H9 (cell line): ENCODE measurements at regions not wholly inside any gene's neighbourhood (a gene's known extent, or its start where the extent isn't known, plus 50 kb on each side); places are given as distances from the start of the nearest gene placed in this dataset.

Experiments
- DNase-seq: peaks from one replicate; pipeline ENCODE4 v3.0.0-alpha.2; 2017
- H2AFZ ChIP-seq: one replicate; pipeline ENCODE4 v1.6.1; 2013; ENCODE audit warnings: mild to moderate bottlenecking, low read length, control low read depth, moderate library complexity
- H2AK5ac ChIP-seq: 2 replicates; pipeline ENCODE4 v1.6.1; 2013; ENCODE audit warnings: low read length, control low read depth, mixed read lengths; ENCODE audit not compliant: insufficient read length
- H2BK120ac ChIP-seq: one replicate; pipeline ENCODE4 v1.6.1; 2013; ENCODE audit warnings: low read depth, mild to moderate bottlenecking, low read length, control low read depth, inconsistent platforms; ENCODE audit not compliant: poor library complexity, severe bottlenecking
- H2BK12ac ChIP-seq: 2 replicates; pipeline ENCODE4 v1.6.1; 2013; ENCODE audit warnings: low read length, control low read depth, mixed read lengths, low read depth; ENCODE audit not compliant: insufficient read length
- H2BK15ac ChIP-seq: 2 replicates; pipeline ENCODE4 v1.6.1; 2013; ENCODE audit warnings: low read depth, low read length, control low read depth
- H2BK20ac ChIP-seq: one replicate; pipeline ENCODE4 v1.6.1; 2013; ENCODE audit warnings: low read depth, mild to moderate bottlenecking, low read length, control low read depth, inconsistent platforms; ENCODE audit not compliant: poor library complexity, severe bottlenecking
- H2BK5ac ChIP-seq: 2 replicates; pipeline ENCODE4 v1.6.1; 2013; ENCODE audit warnings: low read length, control low read depth, mixed read lengths; ENCODE audit not compliant: insufficient read length
- H3K14ac ChIP-seq: 2 replicates; pipeline ENCODE4 v1.6.1; 2013; ENCODE audit warnings: low read length, control low read depth; ENCODE audit not compliant: insufficient read depth
- H3K18ac ChIP-seq: 2 replicates; pipeline ENCODE4 v1.6.1; 2013; ENCODE audit warnings: low read depth, mild to moderate bottlenecking, mixed read lengths, low read length, control low read depth; ENCODE audit not compliant: insufficient read length
- H3K23ac ChIP-seq: 2 replicates; pipeline ENCODE4 v1.6.1; 2013; ENCODE audit warnings: low read length, control low read depth, mixed read lengths, low read depth; ENCODE audit not compliant: insufficient read length
- H3K23me2 ChIP-seq: 2 replicates; pipeline ENCODE4 v1.6.1; 2013; ENCODE audit warnings: low read depth, mild to moderate bottlenecking, mixed read lengths, low read length, control low read depth; ENCODE audit not compliant: insufficient read length, poor library complexity, severe bottlenecking
- H3K27ac ChIP-seq: 2 replicates; pipeline ENCODE4 v1.5.1; 2013; ENCODE audit warnings: low read length, control low read depth, mixed read lengths, low read depth; ENCODE audit not compliant: insufficient read length
- H3K27me3 ChIP-seq: 2 replicates; pipeline ENCODE4 v1.6.1; 2013; ENCODE audit warnings: low read length, control low read depth, inconsistent platforms; ENCODE audit not compliant: insufficient read depth
- H3K4ac ChIP-seq: 2 replicates; pipeline ENCODE4 v1.6.1; 2013; ENCODE audit warnings: low read depth, mild to moderate bottlenecking, control low read depth, inconsistent platforms, low read length, moderate library complexity
- H3K4me1 ChIP-seq: 2 replicates; pipeline ENCODE4 v1.6.1; 2013; ENCODE audit warnings: low read length, control low read depth, inconsistent platforms; ENCODE audit not compliant: insufficient read depth
- H3K4me2 ChIP-seq: 2 replicates; pipeline ENCODE4 v1.6.1; 2013; ENCODE audit warnings: low read length, control low read depth, mixed read lengths; ENCODE audit not compliant: insufficient read length, insufficient read depth
- H3K56ac ChIP-seq: 2 replicates; pipeline ENCODE4 v1.6.1; 2013; ENCODE audit warnings: low read depth, mild to moderate bottlenecking, mixed read lengths, low read length, control low read depth; ENCODE audit not compliant: insufficient read length
- H3K79me1 ChIP-seq: 2 replicates; pipeline ENCODE4 v1.6.1; 2013; ENCODE audit warnings: low read depth, mild to moderate bottlenecking, moderate library complexity, low read length, control low read depth, inconsistent platforms; ENCODE audit not compliant: insufficient read depth, poor library complexity, severe bottlenecking
- H3K79me2 ChIP-seq: 2 replicates; pipeline ENCODE4 v1.6.1; 2013; ENCODE audit warnings: low read length, control low read depth, inconsistent platforms; ENCODE audit not compliant: insufficient read depth
- H3K9ac ChIP-seq: 2 replicates; pipeline ENCODE4 v1.6.1; 2013; ENCODE audit warnings: low read length, control low read depth, mixed read lengths; ENCODE audit not compliant: insufficient read length; ENCODE audit errors: extremely low read depth
- H3K9me3 ChIP-seq: one replicate; pipeline ENCODE4 v1.6.1; 2013; ENCODE audit warnings: low read depth, low read length, inconsistent platforms; ENCODE audit not compliant: control insufficient read depth
- H3T11ph ChIP-seq: one replicate; pipeline ENCODE4 v1.6.1; 2013; ENCODE audit warnings: mild to moderate bottlenecking, low read length, control low read depth, inconsistent platforms
- H4K20me1 ChIP-seq: one replicate; pipeline ENCODE4 v1.6.1; 2013; ENCODE audit not compliant: control insufficient read depth, insufficient read length, insufficient read depth
- H4K5ac ChIP-seq: 2 replicates; pipeline ENCODE4 v1.6.1; 2013; ENCODE audit warnings: low read depth, mild to moderate bottlenecking, mixed read lengths, low read length, control low read depth; ENCODE audit not compliant: insufficient read length
- H4K8ac ChIP-seq: replicated peaks from 2 replicates; pipeline ENCODE4 v1.6.1; 2013; ENCODE audit warnings: low read length, control low read depth, mixed read lengths, low read depth; ENCODE audit not compliant: insufficient read length
- H4K91ac ChIP-seq: 2 replicates; pipeline ENCODE4 v1.6.1; 2013; ENCODE audit warnings: low read depth, mild to moderate bottlenecking, moderate library complexity, mixed read lengths, low read length, control low read depth; ENCODE audit not compliant: insufficient read length
- H3K27ac Mint-ChIP-seq, 3 experiments: 2 replicates in 2 of 3; 3 replicates in 1 of 3; pipeline ENCODE4 v1.8.0; 2020 to 2021; ENCODE audit warnings: mixed read lengths in 3 of 3, mild to moderate bottlenecking in 1 of 3, moderate library complexity in 1 of 3
- H3K27me3 Mint-ChIP-seq: 2 replicates; pipeline ENCODE4 v1.8.0; 2021; ENCODE audit warnings: low read depth, mild to moderate bottlenecking, moderate library complexity, mixed read lengths
- H3K36me3 Mint-ChIP-seq, 3 experiments: 2 replicates in 2 of 3; 3 replicates in 1 of 3; pipeline ENCODE4 v1.8.0; 2020 to 2021; ENCODE audit warnings: low read depth in 3 of 3, mixed read lengths in 3 of 3; ENCODE audit not compliant: insufficient read depth in 1 of 3
- H3K4me1 Mint-ChIP-seq, 2 experiments: 2 replicates each; pipeline ENCODE4 v1.8.0; 2020; ENCODE audit warnings: mixed read lengths in 2 of 2
- H3K4me3 Mint-ChIP-seq, 2 experiments: 2 replicates in 1 of 2; 3 replicates in 1 of 2; pipeline ENCODE4 v1.8.0; 2020 to 2021; ENCODE audit warnings: mild to moderate bottlenecking in 2 of 2, mixed read lengths in 2 of 2, moderate library complexity in 1 of 2
- H3K9me3 Mint-ChIP-seq, 2 experiments: 2 replicates in 1 of 2; 3 replicates in 1 of 2; pipeline ENCODE4 v1.8.0; 2020; ENCODE audit warnings: mild to moderate bottlenecking in 2 of 2, mixed read lengths in 2 of 2, moderate library complexity in 1 of 2
- TF ChIP-seq, protein P1 (sequence below): fragments of 200-600 bp; sonication (generic); conservative IDR thresholded peaks from 3 replicates; pipeline ENCODE4 v1.8.0; 2021; ENCODE audit warnings: antibody characterized with exemption, mild to moderate bottlenecking

DNA sequence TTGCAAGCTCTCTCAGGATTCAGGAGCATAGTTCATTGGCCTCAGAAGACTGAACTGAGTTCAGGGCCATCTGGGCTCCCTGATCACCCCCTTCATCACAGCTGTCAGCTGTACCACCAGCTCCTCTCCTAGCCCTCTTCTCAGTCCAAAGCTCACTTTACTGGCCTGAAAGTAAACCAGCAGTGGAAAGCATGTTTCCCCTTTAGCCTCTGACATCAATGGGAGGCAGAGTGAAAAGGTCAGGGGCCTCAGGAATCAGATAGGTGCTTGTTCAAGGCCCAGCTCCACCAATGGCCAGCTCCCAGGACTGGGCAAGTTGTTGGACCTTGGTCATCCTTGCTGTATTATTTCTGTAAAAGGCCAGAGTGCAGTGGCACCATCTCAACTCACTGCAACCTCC lies 223.4 kb downstream of the TLE3 start:
- H3K9me3 ChIP-seq: no peaks in the 10 kb centered on the region
- no peaks in the 10 kb centered on the region for H4K20me1 ChIP-seq
- no peak overlapping the region for H2BK15ac ChIP-seq
- DNase-seq: no peak
- Mint-ChIP-seq H3K27me3 (no peaks in the 10 kb centered on the region; the same call in none of the 2 replicates), H3K4me3 (no peak overlapping the region), H3K27ac (no peak overlapping the region), H3K4me1 (peaks cover 4 to 7% of the 10 kb centered on the region in 2 experiments), H3K9me3 (peaks cover 9 to 16% of the 10 kb centered on the region in 2 experiments; a peak in 4 of 5 replicates), H3K36me3 (peaks cover 0 to 5% (median 2%) of the 10 kb centered on the region in 3 experiments; a peak in 2 of 7 replicates)
- H4K8ac ChIP-seq: no peak overlapping the region
- H3T11ph ChIP-seq: no peak overlapping the region
- no peak overlapping the region for H3K4me2 ChIP-seq
- no peaks in the 10 kb centered on the region for H3K4me1 ChIP-seq
- no peaks in the 10 kb centered on the region; the same call in 1 of the 2 replicates for H3K27me3 ChIP-seq
- no peak overlapping the region for H2BK20ac ChIP-seq
- no peak overlapping the region for H2AFZ ChIP-seq
- H2BK12ac ChIP-seq: no peak overlapping the region
- H3K79me2 ChIP-seq: no peaks in the 10 kb centered on the region
- no peak overlapping the region for H3K18ac ChIP-seq
- no peaks in the 10 kb centered on the region for H3K23me2 ChIP-seq
- H2BK5ac ChIP-seq: no peak overlapping the region
- H3K14ac ChIP-seq: no peak overlapping the region
- H3K56ac ChIP-seq: no peak overlapping the region
- H3K79me1 ChIP-seq: no peaks in the 10 kb centered on the region
- H3K9ac ChIP-seq: no peak overlapping the region
- no peak overlapping the region for H2AK5ac ChIP-seq
- TF ChIP-seq, protein P1, sequence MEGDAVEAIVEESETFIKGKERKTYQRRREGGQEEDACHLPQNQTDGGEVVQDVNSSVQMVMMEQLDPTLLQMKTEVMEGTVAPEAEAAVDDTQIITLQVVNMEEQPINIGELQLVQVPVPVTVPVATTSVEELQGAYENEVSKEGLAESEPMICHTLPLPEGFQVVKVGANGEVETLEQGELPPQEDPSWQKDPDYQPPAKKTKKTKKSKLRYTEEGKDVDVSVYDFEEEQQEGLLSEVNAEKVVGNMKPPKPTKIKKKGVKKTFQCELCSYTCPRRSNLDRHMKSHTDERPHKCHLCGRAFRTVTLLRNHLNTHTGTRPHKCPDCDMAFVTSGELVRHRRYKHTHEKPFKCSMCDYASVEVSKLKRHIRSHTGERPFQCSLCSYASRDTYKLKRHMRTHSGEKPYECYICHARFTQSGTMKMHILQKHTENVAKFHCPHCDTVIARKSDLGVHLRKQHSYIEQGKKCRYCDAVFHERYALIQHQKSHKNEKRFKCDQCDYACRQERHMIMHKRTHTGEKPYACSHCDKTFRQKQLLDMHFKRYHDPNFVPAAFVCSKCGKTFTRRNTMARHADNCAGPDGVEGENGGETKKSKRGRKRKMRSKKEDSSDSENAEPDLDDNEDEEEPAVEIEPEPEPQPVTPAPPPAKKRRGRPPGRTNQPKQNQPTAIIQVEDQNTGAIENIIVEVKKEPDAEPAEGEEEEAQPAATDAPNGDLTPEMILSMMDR: no peak
- no peak overlapping the region for H3K4ac ChIP-seq
- H3K23ac ChIP-seq: no peak overlapping the region
- H4K5ac ChIP-seq: no peak overlapping the region
- no peak overlapping the region for H4K91ac ChIP-seq
- H3K27ac ChIP-seq: no peak overlapping the region
- H2BK120ac ChIP-seq: no peak overlapping the region
